IMR-90 (cell line): ENCODE measurements at regions not wholly inside any gene's neighbourhood (a gene's known extent, or its start where the extent isn't known, plus 50 kb on each side); places are given as distances from the start of the nearest gene placed in this dataset.

ENCODE experiments used
- MXI1 ChIP-seq: IDR thresholded peaks from 2 replicates; pipeline ENCODE4 v1.6.1; 2012; ENCODE audit warnings: low read depth, mild to moderate bottlenecking, low read length, moderate library complexity, borderline replicate concordance
- POLR2A ChIP-seq: IDR thresholded peaks from 2 replicates; pipeline ENCODE4 v1.6.1; 2012; ENCODE audit warnings: mild to moderate bottlenecking, low read depth, low read length
- TF ChIP-seq, protein P1 (sequence below): conservative IDR thresholded peaks from 2 replicates; pipeline ENCODE4 v1.5.1; 2012; ENCODE audit warnings: mild to moderate bottlenecking, low read depth, low read length, improper control_type of control experiment
- TF ChIP-seq, protein P2 (sequence below): fragments of 150-350 bp; IDR thresholded peaks from 2 replicates; pipeline ENCODE4 v1.6.1; 2017; ENCODE audit warnings: mild to moderate bottlenecking, antibody characterized with exemption, low read length, low read depth

DNA sequence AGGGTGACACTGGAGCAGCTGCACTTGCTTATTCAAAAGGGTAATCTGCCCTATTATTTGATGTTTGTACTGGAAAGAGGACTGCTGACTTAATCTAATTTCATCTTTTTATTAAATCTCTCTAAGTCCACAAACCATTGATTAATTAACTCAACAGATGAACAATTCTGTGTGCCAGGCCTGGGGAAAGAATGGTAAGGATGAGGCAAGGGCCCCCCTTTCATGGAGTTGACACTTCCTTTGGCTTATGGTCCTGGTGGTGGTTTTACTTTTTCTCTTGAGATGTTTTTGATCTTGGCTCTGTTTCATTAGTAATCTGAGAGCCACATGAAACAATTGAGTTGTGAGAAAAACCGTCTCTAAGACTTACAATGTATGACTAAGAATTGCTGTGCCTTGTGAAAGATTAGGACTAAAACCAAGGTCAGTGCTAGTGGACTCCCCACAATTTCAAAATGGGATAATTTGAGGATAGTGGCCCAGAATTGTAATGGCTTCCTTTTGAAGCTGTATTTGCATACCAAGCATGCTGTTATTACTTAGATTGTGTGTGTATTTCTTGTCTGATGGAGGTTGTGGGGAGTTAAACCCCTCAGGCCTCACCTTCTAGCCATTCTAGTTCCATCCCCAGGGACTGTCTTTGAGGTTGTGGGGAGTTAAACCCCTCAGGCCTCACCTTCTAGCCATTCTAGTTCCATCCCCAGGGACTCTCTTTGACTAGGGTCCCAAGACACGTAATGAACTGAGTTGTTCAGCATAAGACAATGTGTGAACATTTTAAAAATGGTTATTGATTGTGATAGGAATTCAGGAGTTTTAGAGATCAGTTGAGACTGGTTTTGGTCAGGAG, 52.5 kb upstream of the EVL start:
- TF ChIP-seq MXI1 (no peak), POLR2A (no peak)
- TF ChIP-seq, protein P1, sequence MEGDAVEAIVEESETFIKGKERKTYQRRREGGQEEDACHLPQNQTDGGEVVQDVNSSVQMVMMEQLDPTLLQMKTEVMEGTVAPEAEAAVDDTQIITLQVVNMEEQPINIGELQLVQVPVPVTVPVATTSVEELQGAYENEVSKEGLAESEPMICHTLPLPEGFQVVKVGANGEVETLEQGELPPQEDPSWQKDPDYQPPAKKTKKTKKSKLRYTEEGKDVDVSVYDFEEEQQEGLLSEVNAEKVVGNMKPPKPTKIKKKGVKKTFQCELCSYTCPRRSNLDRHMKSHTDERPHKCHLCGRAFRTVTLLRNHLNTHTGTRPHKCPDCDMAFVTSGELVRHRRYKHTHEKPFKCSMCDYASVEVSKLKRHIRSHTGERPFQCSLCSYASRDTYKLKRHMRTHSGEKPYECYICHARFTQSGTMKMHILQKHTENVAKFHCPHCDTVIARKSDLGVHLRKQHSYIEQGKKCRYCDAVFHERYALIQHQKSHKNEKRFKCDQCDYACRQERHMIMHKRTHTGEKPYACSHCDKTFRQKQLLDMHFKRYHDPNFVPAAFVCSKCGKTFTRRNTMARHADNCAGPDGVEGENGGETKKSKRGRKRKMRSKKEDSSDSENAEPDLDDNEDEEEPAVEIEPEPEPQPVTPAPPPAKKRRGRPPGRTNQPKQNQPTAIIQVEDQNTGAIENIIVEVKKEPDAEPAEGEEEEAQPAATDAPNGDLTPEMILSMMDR = no peak
- TF ChIP-seq, protein P2, sequence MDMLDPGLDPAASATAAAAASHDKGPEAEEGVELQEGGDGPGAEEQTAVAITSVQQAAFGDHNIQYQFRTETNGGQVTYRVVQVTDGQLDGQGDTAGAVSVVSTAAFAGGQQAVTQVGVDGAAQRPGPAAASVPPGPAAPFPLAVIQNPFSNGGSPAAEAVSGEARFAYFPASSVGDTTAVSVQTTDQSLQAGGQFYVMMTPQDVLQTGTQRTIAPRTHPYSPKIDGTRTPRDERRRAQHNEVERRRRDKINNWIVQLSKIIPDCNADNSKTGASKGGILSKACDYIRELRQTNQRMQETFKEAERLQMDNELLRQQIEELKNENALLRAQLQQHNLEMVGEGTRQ = no peak
